MG63 (cell line): ENCODE measurements at regions not wholly inside any gene's neighbourhood (a gene's known extent, or its start where the extent isn't known, plus 50 kb on each side); places are given as distances from the start of the nearest gene placed in this dataset.

Source experiments
- DNase-seq: peaks from one replicate; pipeline ENCODE4 v3.0.0-alpha.2; 2020
- H3K27me3 ChIP-seq: fragments of 250-450 bp; sonication (Bioruptor Pico); 2 replicates; pipeline ENCODE4 v1.5.1; 2020; ENCODE audit warnings: mild to moderate bottlenecking, moderate library complexity
- H3K36me3 ChIP-seq: fragments of 250-450 bp; sonication (Bioruptor Pico); 2 replicates; pipeline ENCODE4 v1.5.1; 2020; ENCODE audit warnings: mild to moderate bottlenecking, moderate library complexity
- H3K4me3 ChIP-seq: fragments of 250-450 bp; sonication (Bioruptor Pico); 2 replicates; pipeline ENCODE4 v1.5.1; 2020; ENCODE audit warnings: mild to moderate bottlenecking, moderate library complexity
- H3K9me3 ChIP-seq: fragments of 250-450 bp; sonication (Bioruptor Pico); 2 replicates; pipeline ENCODE4 v1.5.1; 2020; ENCODE audit warnings: mild to moderate bottlenecking, moderate library complexity

DNA sequence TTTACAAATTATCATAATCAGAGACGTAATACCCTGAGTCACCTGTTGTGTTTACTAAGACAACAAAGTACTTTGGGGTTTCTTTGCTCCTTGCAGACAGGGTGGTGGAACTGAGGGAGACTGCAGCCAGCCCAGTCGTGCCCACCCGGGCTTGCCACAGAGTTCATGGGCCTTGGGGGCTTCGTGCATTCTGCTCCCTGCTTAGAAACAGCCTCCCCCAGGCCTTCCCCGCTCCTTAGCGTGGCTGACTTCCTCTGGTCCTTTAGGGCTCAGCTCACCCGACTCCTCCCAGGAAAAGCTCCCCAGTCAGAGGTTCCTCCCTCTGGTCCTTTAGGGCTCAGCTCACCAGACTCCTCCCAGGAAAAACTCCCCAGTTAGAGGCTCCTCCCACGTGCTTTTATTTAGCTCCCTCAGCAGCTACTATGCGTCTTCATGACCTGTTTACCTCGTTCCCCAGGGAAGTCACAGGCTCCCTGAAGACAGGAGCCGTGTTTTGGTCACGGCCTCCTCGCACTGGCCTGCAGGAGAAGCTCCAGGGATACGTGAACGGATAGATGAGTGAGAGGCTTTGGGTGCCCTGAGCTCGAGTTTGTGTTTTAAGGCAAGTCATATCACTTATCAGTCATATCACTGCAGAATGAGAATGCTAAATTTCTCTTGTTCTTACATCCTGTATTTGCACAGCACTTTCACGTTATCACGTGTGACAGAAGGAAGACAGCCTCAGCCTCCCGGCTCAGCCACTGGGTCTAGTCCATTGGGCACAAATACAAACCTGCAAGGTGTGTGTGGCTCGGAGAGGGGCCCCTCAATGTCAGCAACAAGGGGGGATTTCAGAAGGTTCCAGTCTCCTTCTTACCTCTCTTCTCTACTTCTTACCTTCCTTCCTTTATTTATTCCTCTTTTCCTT, 52.7 kb upstream of the VIPR2 start:
- H3K27me3 ChIP-seq, result no peaks in the 10 kb centered on the region
- no peaks in the 10 kb centered on the region for H3K9me3 ChIP-seq
- H3K36me3 ChIP-seq, result no peaks in the 10 kb centered on the region
- no peak for DNase-seq
- no peak overlapping the region for H3K4me3 ChIP-seq

DNA sequence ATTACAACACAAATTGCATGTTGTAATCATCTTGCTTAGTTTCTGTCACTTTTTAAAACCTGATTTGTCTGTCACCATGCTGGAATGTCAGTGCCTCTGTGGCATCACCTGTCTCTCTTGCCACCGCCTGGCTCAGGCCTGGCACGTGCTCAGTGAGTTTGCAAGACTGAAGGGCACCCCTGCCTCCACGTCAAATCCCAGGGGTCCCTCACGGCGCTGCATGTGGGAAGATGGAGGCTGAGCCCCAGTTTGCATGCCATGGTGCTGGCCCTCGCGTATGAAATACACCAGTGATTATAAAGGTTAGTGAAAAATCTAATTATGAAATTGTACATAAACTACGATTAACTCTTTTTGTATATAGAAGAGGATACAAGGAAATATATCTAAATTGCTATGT, 51.9 kb upstream of the VIPR2 start:
- no peaks in the 10 kb centered on the region for H3K27me3 ChIP-seq
- no peaks in the 10 kb centered on the region for H3K9me3 ChIP-seq
- DNase-seq, result no peak
- no peaks in the 10 kb centered on the region for H3K36me3 ChIP-seq
- H3K4me3 ChIP-seq, result no peak overlapping the region

DNA sequence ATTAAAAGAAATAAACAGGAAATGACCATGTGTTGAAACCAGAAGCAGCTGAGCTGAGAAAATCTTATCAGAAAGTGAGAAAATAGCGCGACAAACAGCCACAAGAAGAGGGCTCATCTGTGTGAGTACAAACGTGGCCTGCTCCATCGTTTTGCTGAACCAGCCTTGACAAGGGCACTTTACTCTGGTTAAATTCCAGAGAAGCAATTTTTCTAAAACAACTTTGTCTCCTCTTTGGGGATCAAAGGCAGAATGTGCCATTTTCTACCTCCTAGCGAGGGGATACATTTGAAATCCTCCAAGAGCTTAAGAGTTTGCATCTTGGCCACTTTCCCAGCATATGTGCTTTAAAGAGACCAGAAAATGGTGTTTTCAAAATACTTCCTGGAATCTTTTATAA, 51.3 kb upstream of the VIPR2 start:
- no peak for DNase-seq
- no peaks in the 10 kb centered on the region for H3K9me3 ChIP-seq
- H3K36me3 ChIP-seq, result no peaks in the 10 kb centered on the region
- no peaks in the 10 kb centered on the region for H3K27me3 ChIP-seq
- no peak overlapping the region for H3K4me3 ChIP-seq
